ENCODE measurements at regions not wholly inside any gene's neighbourhood (a gene's known extent, or its start where the extent isn't known, plus 50 kb on each side); places are given as distances from the start of the nearest gene placed in this dataset.

DNA sequence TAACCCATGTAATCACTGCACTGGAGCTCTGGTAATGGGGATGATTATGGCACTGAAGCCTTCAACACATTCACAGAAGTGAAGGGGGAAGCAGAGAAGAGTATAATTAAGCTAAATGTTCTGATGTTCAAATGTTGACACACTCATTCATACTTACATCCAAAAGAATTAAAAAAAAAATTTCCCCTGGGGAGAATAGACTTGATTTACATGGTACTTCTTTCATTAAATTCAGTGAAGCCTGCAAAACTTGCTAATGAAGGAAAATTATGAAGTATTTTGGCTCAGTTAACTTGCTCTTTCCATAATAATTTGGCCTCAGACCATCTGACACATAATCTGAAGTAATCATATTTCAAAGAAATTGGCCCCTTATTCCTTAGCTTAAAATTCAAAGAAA is 428.8 kb downstream of the SH3GL2 start:
- ATAC-seq (no peak), DNase-seq (no peak)
- no peak overlapping the region for H3K4me3 Mint-ChIP-seq
- H3K27me3 Mint-ChIP-seq: no peaks in the 10 kb centered on the region
- no peaks in the 10 kb centered on the region for H3K36me3 Mint-ChIP-seq
- H3K9me3 Mint-ChIP-seq (ENCODE audit: low read depth): no peaks in the 10 kb centered on the region
- CTCF ChIA-PET: interaction anchor here (1.0 kb wide), 1 partner anchor 14 kb away, joined by 4 read pairs; no protein-coding TSS in a partner anchor
- H3K4me1 Mint-ChIP-seq: no peaks in the 10 kb centered on the region
- no peak overlapping the region for H3K27ac Mint-ChIP-seq

DNA sequence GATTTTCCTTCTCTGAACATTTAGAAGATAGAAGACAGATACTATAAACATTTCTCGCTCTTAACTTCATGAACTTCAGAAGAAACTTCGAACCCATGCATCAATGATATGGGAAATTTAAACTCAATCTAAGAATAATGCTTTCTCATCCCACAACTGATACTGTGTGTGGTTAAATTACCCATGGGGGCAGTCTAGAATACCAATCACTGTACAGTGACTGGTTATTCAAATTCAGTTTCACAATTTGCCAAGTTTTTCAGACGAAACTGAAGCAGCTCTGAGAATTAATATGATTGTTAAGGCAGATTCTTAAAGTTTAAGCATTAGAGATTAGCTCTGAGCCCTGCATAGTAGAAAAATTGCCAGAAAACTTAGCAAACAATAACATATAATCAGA is 431.0 kb downstream of the SH3GL2 start:
- CTCF ChIA-PET: no interaction called here
- H3K4me1 Mint-ChIP-seq: no peaks in the 10 kb centered on the region
- ATAC-seq (no peak), DNase-seq (no peak)
- H3K36me3 Mint-ChIP-seq: no peaks in the 10 kb centered on the region
- H3K4me3 Mint-ChIP-seq: no peak overlapping the region
- H3K27me3 Mint-ChIP-seq: no peaks in the 10 kb centered on the region
- H3K27ac Mint-ChIP-seq: no peak overlapping the region
- no peaks in the 10 kb centered on the region for H3K9me3 Mint-ChIP-seq (ENCODE audit: low read depth)

DNA sequence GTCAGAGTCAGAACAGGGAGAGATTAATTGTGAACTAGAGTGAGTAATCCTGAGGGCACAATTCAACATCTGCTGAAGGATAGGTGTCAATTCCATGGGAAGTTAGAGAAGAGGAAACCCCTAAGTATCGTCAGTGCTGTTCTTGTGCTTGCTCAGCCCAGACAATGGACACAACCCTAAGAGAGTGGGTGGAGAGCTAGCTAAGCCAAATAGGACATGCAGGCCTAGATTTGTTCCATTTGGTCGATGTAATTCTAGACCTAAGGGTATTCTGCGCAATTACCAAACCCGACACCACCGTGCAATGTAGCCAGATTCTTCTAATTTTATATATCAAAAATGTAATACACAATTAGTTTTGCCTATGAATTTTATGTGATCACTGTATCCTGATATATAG is 431.6 kb downstream of the SH3GL2 start:
- Mint-ChIP-seq H3K36me3 (no peaks in the 10 kb centered on the region), H3K27ac (no peak overlapping the region), H3K4me3 (no peak overlapping the region), H3K27me3 (no peaks in the 10 kb centered on the region), H3K9me3 (ENCODE audit: low read depth) (no peaks in the 10 kb centered on the region), H3K4me1 (no peaks in the 10 kb centered on the region)
- CTCF ChIA-PET: no interaction called here
- no peak for DNase-seq
- no peak for ATAC-seq

DNA sequence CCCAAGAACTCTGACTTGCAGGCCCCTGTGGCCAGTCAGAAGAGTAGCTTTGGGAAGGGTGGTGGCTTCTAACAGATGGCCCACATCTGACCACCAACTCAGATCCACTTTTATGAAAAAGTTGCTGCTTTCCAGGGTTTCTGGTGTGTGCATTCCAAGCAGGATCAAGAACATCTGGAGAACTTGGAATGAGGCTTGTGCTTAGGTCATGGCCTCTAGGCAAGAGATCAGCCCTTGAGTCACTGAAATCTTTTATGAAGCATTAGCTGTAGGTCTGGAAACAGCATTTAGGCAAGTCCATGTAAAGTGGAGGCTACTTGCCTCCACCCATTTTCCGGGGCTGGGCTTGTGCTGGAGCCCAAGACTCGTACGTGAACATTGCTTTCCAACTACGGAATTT is 433.3 kb downstream of the SH3GL2 start:
- ATAC-seq (no peak), DNase-seq (no peak)
- Mint-ChIP-seq H3K4me3 (no peak overlapping the region), H3K27ac (no peak overlapping the region), H3K4me1 (no peaks in the 10 kb centered on the region), H3K36me3 (no peaks in the 10 kb centered on the region), H3K27me3 (no peaks in the 10 kb centered on the region), H3K9me3 (ENCODE audit: low read depth) (no peaks in the 10 kb centered on the region)
- CTCF ChIA-PET: no interaction called here

DNA sequence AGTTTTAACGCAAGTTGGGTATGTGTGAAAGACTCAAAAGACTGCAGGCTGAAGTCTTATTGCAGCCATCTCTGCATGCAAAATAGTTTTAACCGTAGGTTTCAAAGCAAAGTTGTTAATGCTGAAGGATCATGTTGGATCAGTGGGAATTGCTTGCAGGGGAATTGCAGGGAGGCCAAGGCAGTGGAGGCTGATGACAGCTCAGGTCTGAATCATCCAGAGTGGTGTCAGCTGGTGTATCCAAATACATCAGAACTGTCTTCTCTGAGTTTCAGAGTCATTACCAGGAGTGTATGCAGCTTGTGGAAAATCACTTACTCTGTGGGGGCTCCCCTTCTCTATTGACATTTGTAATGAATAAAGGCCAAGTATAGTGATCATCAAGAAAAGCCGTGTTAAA is 435.7 kb downstream of the SH3GL2 start:
- Mint-ChIP-seq H3K27me3 (no peaks in the 10 kb centered on the region), H3K4me1 (no peaks in the 10 kb centered on the region), H3K36me3 (no peaks in the 10 kb centered on the region), H3K9me3 (ENCODE audit: low read depth) (no peaks in the 10 kb centered on the region), H3K4me3 (no peak overlapping the region), H3K27ac (no peak overlapping the region)
- CTCF ChIA-PET: no interaction called here
- no peak for DNase-seq
- no peak for ATAC-seq

DNA sequence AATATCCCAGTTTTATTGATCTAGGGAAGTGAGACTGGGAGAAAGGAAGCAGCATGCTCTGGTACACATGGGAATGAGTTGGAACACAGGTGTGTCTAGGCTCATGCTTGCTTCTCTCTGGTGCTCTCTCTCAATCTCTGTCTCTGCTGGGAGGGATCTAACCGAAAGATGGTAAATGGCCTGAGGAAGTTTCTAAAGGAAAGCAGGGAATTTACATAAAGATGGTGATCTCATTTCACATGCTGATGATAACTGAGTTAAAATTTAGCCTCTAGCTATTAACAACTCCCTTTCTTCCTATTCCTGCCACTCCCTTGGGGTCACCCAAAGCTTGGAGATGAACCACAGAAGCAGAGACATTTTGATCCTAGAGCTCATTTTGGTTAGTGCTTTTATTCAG is 436.2 kb downstream of the SH3GL2 start:
- CTCF ChIA-PET: no interaction called here
- no peak overlapping the region for H3K27ac Mint-ChIP-seq
- H3K4me1 Mint-ChIP-seq: no peaks in the 10 kb centered on the region
- no peaks in the 10 kb centered on the region for H3K36me3 Mint-ChIP-seq
- ATAC-seq: no peak
- no peaks in the 10 kb centered on the region for H3K27me3 Mint-ChIP-seq
- H3K4me3 Mint-ChIP-seq: no peak overlapping the region
- no peak for DNase-seq
- H3K9me3 Mint-ChIP-seq (ENCODE audit: low read depth): no peaks in the 10 kb centered on the region

DNA sequence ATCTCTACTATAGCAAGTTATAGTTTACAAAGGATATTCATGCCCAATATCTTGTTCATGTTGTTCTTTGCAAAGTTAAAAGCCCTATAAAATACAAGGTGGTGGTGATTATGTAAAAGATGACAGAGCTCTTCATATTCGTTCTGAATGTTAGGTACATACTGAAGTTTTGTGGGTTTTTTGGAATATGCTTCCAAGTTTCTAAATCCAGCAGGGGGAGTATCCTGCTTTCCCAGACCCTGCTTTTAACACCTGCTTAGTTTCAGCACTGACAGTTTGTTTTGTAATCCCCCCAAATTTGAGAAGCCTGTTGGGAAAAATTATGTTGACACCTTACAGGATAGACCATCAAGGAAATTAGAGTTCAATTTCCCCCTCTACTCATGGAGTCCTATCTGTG is 438.3 kb downstream of the SH3GL2 start:
- no peak for ATAC-seq
- no peaks in the 10 kb centered on the region for H3K27me3 Mint-ChIP-seq
- no peak overlapping the region for H3K27ac Mint-ChIP-seq
- no peak for DNase-seq
- CTCF ChIA-PET: no interaction called here
- no peak overlapping the region for H3K4me3 Mint-ChIP-seq
- H3K36me3 Mint-ChIP-seq: no peaks in the 10 kb centered on the region
- no peaks in the 10 kb centered on the region for H3K4me1 Mint-ChIP-seq
- peaks cover 1% of the 10 kb centered on the region for H3K9me3 Mint-ChIP-seq (ENCODE audit: low read depth)

DNA sequence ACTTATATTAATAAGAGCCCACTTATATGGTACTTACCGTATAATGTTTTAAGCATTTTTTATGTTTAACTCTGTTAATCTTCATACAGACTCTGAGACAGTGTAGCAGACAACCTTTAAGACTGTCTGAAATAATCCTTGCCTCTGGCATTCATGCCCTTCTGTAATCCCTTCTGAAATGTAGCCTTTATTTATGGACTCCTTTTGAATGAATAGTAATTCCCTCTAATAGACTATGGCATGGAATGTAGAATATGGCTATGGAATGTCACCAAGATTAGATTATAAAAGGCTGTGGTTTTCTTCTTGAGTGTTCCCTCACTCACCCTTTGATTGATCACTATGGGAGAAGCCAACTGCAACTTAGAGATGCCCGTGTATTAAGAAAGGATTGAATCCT is 439.4 kb downstream of the SH3GL2 start:
- Mint-ChIP-seq H3K36me3 (no peaks in the 10 kb centered on the region), H3K4me1 (no peaks in the 10 kb centered on the region), H3K4me3 (no peak overlapping the region), H3K9me3 (ENCODE audit: low read depth) (peaks cover 1% of the 10 kb centered on the region), H3K27me3 (no peaks in the 10 kb centered on the region), H3K27ac (no peak overlapping the region)
- CTCF ChIA-PET: no interaction called here
- ATAC-seq (no peak), DNase-seq (no peak)

DNA sequence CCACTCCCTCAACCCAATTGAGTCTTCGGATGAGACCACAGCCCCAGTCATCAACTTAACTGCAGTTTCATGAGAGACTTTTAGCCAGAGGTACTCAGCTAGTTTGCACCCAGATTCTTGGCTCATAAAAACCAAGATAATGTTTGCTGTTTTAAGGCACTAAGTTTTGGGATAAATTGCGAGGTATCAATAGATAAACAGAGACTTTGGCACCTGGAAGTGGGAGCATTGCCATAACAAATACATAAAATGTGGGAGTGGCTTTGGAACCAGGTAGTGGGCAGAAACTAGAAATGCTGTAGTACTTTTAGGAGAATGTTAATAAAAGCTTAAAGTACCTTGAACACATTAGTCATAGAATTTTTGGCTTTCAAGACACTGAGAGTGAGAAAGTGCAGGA is 439.8 kb downstream of the SH3GL2 start:
- Mint-ChIP-seq H3K4me1 (no peaks in the 10 kb centered on the region), H3K27ac (no peak overlapping the region), H3K9me3 (ENCODE audit: low read depth) (peaks cover 1% of the 10 kb centered on the region), H3K4me3 (no peak overlapping the region), H3K36me3 (no peaks in the 10 kb centered on the region), H3K27me3 (no peaks in the 10 kb centered on the region)
- CTCF ChIA-PET: no interaction called here
- no peak for DNase-seq
- no peak for ATAC-seq

DNA sequence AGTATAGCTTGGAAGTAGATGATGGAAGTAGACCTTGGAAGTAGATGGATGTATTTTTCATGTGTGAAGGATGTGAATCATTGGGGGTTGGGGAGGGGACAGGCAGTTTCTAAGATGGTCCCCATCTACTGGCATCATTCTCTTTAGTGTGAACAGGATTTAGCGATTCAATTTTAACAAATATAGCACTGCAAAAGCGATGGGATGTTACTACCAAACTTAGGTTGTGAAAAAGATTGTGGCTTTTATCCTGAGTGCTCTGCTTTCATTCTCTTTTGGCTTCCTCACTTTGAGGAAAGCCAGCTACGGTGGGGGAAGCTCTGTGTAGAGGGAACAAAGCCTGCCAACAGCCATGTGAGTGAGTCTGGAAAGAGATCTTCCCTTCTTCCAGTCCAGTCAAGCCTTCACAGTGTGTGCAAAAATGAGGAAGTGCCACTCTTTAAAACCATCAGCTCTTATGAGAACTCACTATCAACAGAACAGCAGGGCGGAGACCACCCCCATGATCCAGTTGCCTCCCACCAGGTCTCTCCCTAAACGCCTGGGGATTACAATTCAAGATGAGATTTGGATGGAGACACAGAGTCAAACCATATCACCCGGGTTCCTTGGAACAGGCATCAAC is 441.4 kb downstream of the SH3GL2 start:
- H3K4me1 Mint-ChIP-seq: no peaks in the 10 kb centered on the region
- no peak overlapping the region for H3K4me3 Mint-ChIP-seq
- CTCF ChIA-PET: no interaction called here
- no peak overlapping the region for H3K27ac Mint-ChIP-seq
- no peaks in the 10 kb centered on the region for H3K36me3 Mint-ChIP-seq
- DNase-seq: no peak
- H3K27me3 Mint-ChIP-seq: no peaks in the 10 kb centered on the region
- peaks cover 1% of the 10 kb centered on the region for H3K9me3 Mint-ChIP-seq (ENCODE audit: low read depth)
- ATAC-seq: no peak

DNA sequence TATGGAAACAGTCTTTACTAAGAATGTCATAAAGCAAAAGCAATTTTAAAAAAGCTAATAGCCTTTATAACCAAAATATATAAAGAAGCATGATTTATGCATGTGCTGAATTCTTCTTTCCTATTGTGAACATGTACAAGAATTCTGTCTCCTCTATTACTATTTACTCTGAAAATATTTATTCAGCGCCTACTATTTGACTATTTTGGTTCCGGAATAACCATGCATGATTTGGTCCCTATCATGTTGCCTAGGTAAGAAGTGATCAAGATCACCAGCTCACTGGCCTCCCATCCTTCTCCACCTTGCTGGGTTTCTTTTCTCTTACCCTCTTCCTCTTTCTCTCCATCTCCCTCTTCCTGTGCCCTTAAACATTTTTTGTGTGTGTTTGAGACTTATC is 443.8 kb downstream of the SH3GL2 start:
- CTCF ChIA-PET: interaction anchor here (1.1 kb wide), 1 partner anchor 15 kb away, joined by 4 read pairs; no protein-coding TSS in a partner anchor

DNA sequence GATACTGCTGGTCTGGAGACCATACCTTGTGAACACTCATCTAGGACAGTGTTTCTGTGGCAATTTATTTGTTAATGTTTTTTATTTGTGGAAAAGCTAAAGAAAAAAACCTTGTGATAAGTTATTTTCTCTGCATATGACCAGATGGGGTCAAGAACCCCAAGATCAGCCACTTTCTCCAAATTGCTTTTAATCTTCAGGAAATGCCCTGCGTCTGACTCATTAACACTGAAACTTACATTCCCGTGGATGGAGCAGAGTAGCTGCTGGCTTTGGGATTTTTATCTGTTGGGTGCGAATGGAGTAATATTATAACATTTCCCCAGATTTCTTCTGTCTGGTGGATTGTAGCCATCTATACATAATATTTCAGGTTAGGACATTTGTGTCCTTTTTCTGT is 444.5 kb downstream of the SH3GL2 start:
- DNase-seq (no peak), ATAC-seq (no peak)
- Mint-ChIP-seq H3K9me3 (ENCODE audit: low read depth) (peaks cover 1% of the 10 kb centered on the region), H3K4me1 (no peaks in the 10 kb centered on the region), H3K4me3 (no peak overlapping the region), H3K27ac (no peak overlapping the region), H3K36me3 (no peaks in the 10 kb centered on the region), H3K27me3 (no peaks in the 10 kb centered on the region)
- CTCF ChIA-PET: no interaction called here

More for the DNA sequence above, 443.8 kb downstream of the SH3GL2 start:
- no peaks in the 10 kb centered on the region for H3K36me3 Mint-ChIP-seq
- ATAC-seq: no peak
- DNase-seq: no peak
- H3K27ac Mint-ChIP-seq: no peak overlapping the region
- H3K27me3 Mint-ChIP-seq: no peaks in the 10 kb centered on the region
- H3K9me3 Mint-ChIP-seq (ENCODE audit: low read depth): peaks cover 1% of the 10 kb centered on the region
- H3K4me1 Mint-ChIP-seq: no peaks in the 10 kb centered on the region
- H3K4me3 Mint-ChIP-seq: no peak overlapping the region

DNA sequence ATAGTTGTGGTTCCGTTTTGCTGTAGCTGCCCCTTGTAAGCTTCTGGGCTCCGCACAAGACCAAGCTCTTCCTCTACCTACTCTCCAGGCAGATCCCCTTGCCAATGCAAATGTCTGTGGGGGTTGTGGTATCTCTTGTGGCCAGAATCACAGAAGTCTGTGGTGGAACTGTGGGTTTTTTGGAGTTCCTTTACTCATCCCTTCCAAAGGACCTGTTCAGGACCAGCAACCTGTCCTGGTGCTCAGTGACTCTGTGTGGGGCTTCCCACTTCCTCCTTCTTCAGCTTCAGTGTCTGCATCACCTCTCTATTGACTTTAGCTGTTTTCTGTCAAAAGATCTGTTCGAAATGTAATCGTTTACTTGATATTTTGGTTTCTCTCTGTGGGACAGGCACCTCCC is 441.3 kb upstream of the ADAMTSL1 start:
- no peaks in the 10 kb centered on the region for H3K27me3 Mint-ChIP-seq
- H3K9me3 Mint-ChIP-seq (ENCODE audit: low read depth): no peaks in the 10 kb centered on the region
- no peaks in the 10 kb centered on the region for H3K4me1 Mint-ChIP-seq
- CTCF ChIA-PET: no interaction called here
- H3K4me3 Mint-ChIP-seq: no peak overlapping the region
- ATAC-seq (no peak), DNase-seq (no peak)
- no peaks in the 10 kb centered on the region for H3K36me3 Mint-ChIP-seq
- H3K27ac Mint-ChIP-seq: no peak overlapping the region

DNA sequence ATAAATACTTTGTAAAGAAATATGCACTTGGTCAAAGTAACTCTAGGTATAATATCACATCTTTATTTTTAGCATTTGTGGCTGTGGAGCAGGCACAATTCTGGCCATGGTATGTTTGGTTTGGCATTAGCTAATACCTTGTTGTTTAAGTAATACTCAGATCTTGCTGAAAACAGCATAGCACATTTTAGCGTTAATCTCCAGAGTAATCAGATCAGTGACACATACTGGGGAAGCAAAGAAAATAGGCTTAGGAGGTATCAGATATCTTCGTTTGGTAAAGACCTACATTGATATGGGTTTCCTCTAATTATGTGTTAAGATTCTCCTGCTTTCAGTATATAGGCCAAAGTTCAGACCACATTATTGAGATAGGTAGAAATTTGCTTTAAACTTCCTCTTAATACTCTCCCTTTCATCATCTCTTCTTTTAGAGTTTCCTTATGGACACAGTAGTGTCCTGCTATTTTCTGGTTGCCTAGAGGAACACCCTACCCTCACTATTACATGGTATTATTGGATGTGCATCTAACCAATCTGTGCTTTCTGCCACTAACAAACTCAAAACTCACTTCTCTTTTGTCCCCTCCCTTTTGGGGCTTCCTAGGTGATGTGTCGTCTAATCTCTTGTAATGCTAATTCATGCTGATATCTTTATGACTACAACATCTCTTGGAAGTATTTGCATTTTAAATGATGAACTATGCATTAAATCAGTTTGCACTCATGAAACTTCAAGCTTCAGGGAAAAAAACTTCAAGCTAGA is 437.3 kb upstream of the ADAMTSL1 start:
- CTCF ChIA-PET: no interaction called here
- no peak for ATAC-seq
- DNase-seq: no peak
- no peaks in the 10 kb centered on the region for H3K4me1 Mint-ChIP-seq
- H3K27me3 Mint-ChIP-seq: no peaks in the 10 kb centered on the region
- no peaks in the 10 kb centered on the region for H3K36me3 Mint-ChIP-seq
- H3K27ac Mint-ChIP-seq: no peak overlapping the region
- H3K9me3 Mint-ChIP-seq (ENCODE audit: low read depth): no peaks in the 10 kb centered on the region
- no peak overlapping the region for H3K4me3 Mint-ChIP-seq
